22Rv1 (cell line): ENCODE measurements at regions not wholly inside any gene's neighbourhood (a gene's known extent, or its start where the extent isn't known, plus 50 kb on each side); places are given as distances from the start of the nearest gene placed in this dataset.
"Not testable (repeated sequence)": the region's sequence is repeated elsewhere in the genome, so short reads cannot be mapped to it uniquely, and the experiment has no call there.

Experiments
- H3K27ac ChIP-seq: fragments of 450-650 bp; 2 replicates; pipeline ENCODE4 v1.5.1; 2017
- ZFX ChIP-seq: fragments of 450-650 bp; IDR thresholded peaks from 2 replicates; pipeline ENCODE4 v1.6.1; 2017; ENCODE audit warnings: antibody characterized with exemption, borderline replicate concordance
- TF ChIP-seq, protein P1 (sequence below): fragments of 450-650 bp; IDR thresholded peaks from 2 replicates; pipeline ENCODE4 v1.5.1; 2017; ENCODE audit warnings: mild to moderate bottlenecking

DNA sequence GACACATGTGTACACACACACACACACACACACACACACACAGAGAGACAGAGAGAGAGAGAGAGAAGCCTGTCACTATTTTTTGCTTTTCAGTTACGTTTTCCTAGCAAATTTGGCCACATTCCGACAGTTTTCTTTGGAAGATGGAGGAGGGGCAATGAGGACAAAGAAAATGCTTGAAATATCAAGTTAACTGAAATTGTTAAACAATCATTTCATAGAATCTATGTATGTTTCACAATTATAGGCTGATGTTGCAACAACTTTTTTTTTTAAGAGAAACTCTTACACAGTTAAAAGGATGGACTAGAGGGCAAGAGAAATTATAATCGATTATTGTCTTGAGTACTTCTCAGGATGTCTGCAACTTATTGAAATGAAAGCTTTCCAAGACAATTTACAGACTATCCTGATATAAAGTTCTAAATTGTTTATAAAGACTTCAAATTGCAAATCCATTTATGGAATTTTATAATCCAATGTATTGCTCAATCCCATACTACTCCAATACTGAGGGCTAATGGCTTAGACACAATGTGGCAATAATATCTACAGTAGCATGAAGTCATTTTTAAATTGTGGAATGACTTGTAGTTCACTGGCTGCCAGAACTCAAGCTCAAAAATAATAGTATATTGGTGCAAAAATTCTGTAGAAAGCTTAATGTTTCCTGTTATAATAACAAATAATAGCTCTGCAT lies 647.0 kb upstream of the PCDH7 start:
- no peak overlapping the region for H3K27ac ChIP-seq
- TF ChIP-seq, protein P1, sequence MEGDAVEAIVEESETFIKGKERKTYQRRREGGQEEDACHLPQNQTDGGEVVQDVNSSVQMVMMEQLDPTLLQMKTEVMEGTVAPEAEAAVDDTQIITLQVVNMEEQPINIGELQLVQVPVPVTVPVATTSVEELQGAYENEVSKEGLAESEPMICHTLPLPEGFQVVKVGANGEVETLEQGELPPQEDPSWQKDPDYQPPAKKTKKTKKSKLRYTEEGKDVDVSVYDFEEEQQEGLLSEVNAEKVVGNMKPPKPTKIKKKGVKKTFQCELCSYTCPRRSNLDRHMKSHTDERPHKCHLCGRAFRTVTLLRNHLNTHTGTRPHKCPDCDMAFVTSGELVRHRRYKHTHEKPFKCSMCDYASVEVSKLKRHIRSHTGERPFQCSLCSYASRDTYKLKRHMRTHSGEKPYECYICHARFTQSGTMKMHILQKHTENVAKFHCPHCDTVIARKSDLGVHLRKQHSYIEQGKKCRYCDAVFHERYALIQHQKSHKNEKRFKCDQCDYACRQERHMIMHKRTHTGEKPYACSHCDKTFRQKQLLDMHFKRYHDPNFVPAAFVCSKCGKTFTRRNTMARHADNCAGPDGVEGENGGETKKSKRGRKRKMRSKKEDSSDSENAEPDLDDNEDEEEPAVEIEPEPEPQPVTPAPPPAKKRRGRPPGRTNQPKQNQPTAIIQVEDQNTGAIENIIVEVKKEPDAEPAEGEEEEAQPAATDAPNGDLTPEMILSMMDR, result no peak
- no peak for TF ChIP-seq ZFX

DNA sequence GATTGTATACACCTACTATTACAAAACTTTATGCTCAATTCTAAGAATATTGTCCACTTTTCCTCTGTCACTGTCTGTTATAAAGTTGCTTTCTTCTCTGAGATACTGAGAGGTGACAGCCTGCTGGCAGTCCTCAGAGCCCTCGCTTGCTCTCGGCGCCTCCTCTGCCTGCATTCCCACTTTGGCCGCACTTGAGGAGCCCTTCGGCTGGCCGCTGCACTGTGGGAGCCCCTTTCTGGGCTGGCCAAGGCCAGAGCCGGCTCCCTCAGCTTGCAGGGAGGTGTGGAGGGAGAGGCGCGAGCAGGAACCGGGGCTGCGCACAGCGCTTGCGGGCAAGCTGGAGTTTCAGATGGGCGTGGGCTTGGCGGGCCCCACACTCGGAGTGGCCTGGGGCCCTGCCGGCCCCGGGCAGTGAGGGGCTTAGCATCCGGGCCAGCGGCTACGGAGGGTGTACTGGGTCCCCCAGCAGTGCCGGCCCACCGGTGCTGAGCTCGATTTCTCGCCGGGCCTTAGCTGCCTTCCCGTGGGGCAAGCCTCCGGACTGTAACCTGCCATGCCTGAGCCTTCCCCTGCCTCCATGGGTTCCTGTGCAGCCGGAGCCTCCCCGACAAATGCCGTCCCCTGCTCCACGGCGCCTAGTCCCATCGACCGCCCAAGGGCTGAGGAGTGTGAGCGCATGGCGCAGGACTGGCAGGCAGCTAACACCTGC lies 627.6 kb upstream of the PCDH7 start:
- H3K27ac ChIP-seq, result not testable (repeated sequence)

DNA sequence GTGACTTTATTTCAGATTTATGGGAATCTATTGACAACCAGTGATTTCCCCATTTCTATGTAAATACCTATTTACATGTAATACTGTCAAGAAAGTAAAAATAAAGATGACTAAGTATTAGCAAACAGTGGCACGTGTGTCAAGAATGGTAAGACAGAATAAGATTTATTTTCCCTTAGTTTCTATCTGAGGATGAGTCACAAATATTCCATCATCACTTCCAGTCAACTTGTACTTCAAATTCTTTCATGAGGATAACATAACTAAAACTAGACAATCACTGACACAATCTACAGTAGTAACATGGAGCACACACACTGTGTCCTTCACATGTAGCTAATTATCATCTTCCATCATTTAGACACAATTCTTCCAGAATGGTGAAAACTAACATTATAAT lies 625.3 kb upstream of the PCDH7 start:
- H3K27ac ChIP-seq, result no peak overlapping the region
- no peak for TF ChIP-seq ZFX
- TF ChIP-seq, protein P1, result no peak

DNA sequence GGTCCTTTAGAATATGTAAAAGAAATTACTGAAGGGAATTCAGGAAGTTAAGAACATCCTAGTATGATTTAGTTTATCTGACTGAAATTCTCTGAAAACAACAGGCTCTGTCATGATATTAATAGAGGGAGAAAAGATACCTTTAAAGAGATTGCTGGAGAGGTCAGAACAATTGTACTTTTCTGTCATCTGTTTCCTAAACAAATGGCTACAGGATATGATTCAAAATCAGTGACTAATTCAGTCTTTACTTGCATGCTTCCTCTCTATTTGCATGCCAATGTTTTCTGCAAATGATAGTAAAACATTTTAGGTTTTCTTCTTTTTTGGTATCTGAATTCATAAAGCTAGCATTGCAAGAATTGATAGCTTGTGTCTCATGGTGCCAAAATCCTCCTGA lies 616.7 kb upstream of the PCDH7 start:
- TF ChIP-seq ZFX, result no peak
- TF ChIP-seq, protein P1, result no peak
- H3K27ac ChIP-seq, result no peak overlapping the region

DNA sequence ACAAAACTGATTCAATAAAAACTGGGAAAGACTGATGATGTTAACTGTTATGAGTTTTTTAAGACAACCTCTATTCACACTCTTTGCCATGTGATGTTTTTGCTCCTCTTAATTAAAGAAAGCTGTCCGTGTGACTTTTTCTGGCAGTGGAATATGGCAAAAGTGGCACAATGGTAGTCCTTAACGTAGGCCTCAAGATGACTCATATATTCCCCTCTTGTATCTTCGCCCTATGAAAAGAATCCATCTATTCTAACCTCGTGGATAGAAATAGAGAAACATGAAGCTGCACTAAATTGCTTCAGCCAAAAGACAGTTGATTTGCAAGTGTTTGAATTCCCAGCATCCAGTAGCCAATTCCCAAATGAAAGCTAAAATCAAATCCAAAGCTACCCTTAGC lies 603.8 kb upstream of the PCDH7 start:
- TF ChIP-seq, protein P1, result no peak
- TF ChIP-seq ZFX, result no peak
- no peak overlapping the region for H3K27ac ChIP-seq

DNA sequence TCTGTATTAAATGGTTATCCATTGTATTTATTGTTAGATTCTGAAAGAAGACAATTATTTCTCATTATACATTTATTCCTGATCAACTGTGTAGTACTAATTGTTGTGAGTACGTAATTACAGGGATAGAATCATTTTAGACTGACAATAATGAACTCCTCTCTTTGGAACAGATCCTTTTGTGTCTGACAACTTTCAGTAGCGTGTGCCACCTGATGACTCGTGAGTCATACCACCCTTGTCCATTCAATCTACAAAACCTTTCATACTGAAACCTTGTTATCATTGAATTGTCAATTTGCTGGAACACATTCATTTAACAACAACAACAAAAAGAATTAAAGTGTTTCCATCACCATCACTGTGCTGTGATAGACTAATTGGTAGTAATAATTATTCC lies 602.7 kb upstream of the PCDH7 start:
- H3K27ac ChIP-seq, result no peak overlapping the region
- TF ChIP-seq ZFX, result no peak
- TF ChIP-seq, protein P1, result no peak

DNA sequence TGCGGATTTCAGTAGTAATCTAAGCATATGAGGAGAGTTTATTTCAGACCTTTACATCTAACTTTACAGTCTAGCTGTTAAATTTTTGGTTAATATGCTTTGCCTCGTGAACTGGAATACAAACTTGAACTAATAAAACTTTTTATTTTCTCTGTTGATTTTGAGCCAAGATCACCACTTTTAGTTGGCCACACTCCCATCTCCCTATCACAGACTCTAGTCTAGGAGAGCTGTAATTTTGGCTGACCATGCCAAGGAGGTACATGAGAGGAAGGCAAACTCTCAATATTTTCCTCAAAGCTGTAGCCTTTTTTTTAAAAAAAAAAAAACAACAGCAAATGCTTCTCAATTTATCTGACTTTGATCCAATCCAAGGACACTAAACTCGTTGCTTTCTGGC lies 597.5 kb upstream of the PCDH7 start:
- no peak overlapping the region for H3K27ac ChIP-seq
- TF ChIP-seq, protein P1, result no peak
- TF ChIP-seq ZFX, result no peak

DNA sequence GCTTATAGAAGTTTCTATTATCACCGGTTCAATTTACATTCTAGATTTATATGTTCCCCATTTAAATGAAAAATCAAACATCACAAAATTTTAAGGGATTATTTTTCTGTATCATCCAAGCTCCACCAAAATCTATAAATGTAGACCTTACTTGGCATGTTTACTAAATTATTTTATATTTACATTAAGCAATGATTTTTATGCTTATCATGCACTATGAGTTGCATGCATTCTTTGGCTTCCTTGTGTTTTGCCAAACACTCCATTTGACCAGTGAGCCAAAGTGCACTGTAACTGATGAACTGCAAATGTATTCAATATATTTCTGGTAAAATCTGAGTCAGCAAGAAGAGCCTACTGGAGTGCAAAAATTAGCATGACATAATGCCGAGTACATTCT lies 595.5 kb upstream of the PCDH7 start:
- not testable (repeated sequence) for H3K27ac ChIP-seq
